HG03280 (cell line): ENCODE measurements at regions not wholly inside any gene's neighbourhood (a gene's known extent, or its start where the extent isn't known, plus 50 kb on each side); places are given as distances from the start of the nearest gene placed in this dataset.

Source experiments
- ATAC-seq: cut with Tn5 transposase; IDR thresholded peaks from one replicate; pipeline ENCODE4 v1.9.1; 2021; ENCODE audit warnings: mild to moderate bottlenecking, moderate library complexity; ENCODE audit not compliant: unreplicated experiment

GRCh38 chr15:39135989-39136388 lies 444.9 kb upstream of the THBS1 start:
- ATAC-seq = no peak

GRCh38 chr15:39139431-39140059 lies 441.3 kb upstream of the THBS1 start:
- no peak for ATAC-seq

GRCh38 chr15:39140060-39140604 lies 440.7 kb upstream of the THBS1 start:
- ATAC-seq = no peak

- no peak for ATAC-seq
Observed at GRCh38 chr15:39142500-39142899, 438.4 kb upstream of the THBS1 start.

- ATAC-seq = no peak
Observed at GRCh38 chr15:39143479-39143878, 437.4 kb upstream of the THBS1 start.

GRCh38 chr15:39144051-39144450 lies 436.8 kb upstream of the THBS1 start:
- ATAC-seq = no peak

- ATAC-seq = no peak
Observed at GRCh38 chr15:39144613-39145499, 436.0 kb upstream of the THBS1 start.

- ATAC-seq = no peak
Observed at GRCh38 chr15:39145854-39146625, 434.8 kb upstream of the THBS1 start.

GRCh38 chr15:39149636-39150150 lies 431.2 kb upstream of the THBS1 start:
- ATAC-seq = no peak

- no peak for ATAC-seq
Observed at GRCh38 chr15:39151545-39151944, 429.3 kb upstream of the THBS1 start.

- ATAC-seq = no peak
Observed at GRCh38 chr15:39153058-39153714, 427.7 kb upstream of the THBS1 start.

- no peak for ATAC-seq
Observed at GRCh38 chr15:39153716-39154115, 427.2 kb upstream of the THBS1 start.

- no peak for ATAC-seq
Observed at GRCh38 chr15:39154227-39154638, 426.6 kb upstream of the THBS1 start.

- ATAC-seq = no peak
Observed at GRCh38 chr15:39154776-39155175, 426.1 kb upstream of the THBS1 start.

GRCh38 chr15:39156166-39156565 lies 424.7 kb upstream of the THBS1 start:
- ATAC-seq = no peak

GRCh38 chr15:39156646-39157250 lies 424.1 kb upstream of the THBS1 start:
- ATAC-seq = no peak

- no peak for ATAC-seq
Observed at GRCh38 chr15:39157882-39158281, 423.0 kb upstream of the THBS1 start.

GRCh38 chr15:39159833-39160232 lies 421.0 kb upstream of the THBS1 start:
- ATAC-seq = no peak

GRCh38 chr15:39161096-39161495 lies 419.8 kb upstream of the THBS1 start:
- no peak for ATAC-seq
